Fibroblast of lung (primary cell): ENCODE measurements at regions not wholly inside any gene's neighbourhood (a gene's known extent, or its start where the extent isn't known, plus 50 kb on each side); places are given as distances from the start of the nearest gene placed in this dataset.

Source experiments
- EZH2 ChIP-seq: IDR thresholded peaks from 2 replicates; pipeline ENCODE4 v1.5.1; 2012; ENCODE audit warnings: low read length, control low read depth, mild to moderate bottlenecking; ENCODE audit errors: missing control alignments
- TF ChIP-seq, protein P1 (sequence below), 2 donors: IDR thresholded peaks in 1 of 2; conservative IDR thresholded peaks in 1 of 2; 1 replicate in 1 of 2; 2 replicates in 1 of 2; pipeline ENCODE4 v1.5.1; 2011 to 2012; ENCODE audit warnings: low read length in 2 of 2, control low read depth in 1 of 2, inconsistent platforms in 1 of 2, low read depth in 1 of 2, mild to moderate bottlenecking in 1 of 2

DNA sequence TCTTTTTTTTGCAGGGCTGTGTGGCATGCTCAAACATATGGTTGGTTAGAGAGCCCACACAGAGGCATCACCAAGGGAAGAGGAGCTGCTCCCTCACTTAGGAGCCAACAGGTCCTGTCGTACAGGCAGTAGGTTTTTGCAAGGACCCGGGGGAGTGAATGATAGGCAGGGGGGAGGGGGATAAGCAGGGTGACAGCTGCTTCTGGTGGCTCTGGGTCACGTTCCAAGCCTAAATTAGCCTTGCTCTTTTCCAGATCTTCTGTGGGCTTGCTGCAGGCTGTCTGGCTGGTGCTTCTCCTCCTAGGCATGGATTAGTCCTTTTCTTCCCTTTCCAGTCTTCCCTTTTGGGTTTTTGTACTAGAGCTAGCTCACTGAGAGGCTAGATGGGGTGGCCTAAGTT, 117.7 kb upstream of the PODXL start:
- TF ChIP-seq, protein P1, sequence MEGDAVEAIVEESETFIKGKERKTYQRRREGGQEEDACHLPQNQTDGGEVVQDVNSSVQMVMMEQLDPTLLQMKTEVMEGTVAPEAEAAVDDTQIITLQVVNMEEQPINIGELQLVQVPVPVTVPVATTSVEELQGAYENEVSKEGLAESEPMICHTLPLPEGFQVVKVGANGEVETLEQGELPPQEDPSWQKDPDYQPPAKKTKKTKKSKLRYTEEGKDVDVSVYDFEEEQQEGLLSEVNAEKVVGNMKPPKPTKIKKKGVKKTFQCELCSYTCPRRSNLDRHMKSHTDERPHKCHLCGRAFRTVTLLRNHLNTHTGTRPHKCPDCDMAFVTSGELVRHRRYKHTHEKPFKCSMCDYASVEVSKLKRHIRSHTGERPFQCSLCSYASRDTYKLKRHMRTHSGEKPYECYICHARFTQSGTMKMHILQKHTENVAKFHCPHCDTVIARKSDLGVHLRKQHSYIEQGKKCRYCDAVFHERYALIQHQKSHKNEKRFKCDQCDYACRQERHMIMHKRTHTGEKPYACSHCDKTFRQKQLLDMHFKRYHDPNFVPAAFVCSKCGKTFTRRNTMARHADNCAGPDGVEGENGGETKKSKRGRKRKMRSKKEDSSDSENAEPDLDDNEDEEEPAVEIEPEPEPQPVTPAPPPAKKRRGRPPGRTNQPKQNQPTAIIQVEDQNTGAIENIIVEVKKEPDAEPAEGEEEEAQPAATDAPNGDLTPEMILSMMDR (conservative IDR thresholded peaks at IDR 0.05 in 1 of 2, IDR thresholded peaks at IDR 0.05 in 1 of 2; ENCODE audit: low read depth in 1 of 2, low read length in 2 of 2), result no peak
- TF ChIP-seq EZH2, result no peak
